Urinary bladder (tissue), 3 donors: ENCODE measurements at regions not wholly inside any gene's neighbourhood (a gene's known extent, or its start where the extent isn't known, plus 50 kb on each side); places are given as distances from the start of the nearest gene placed in this dataset.
A peak's percentile ranks its signal among the peaks of the same experiment; 100 is the strongest.

Experiments used
- DNase-seq: peaks from one replicate; pipeline ENCODE4 v3.0.0-alpha.2; 2015; ENCODE audit errors: extremely low spot score
- H3K27ac ChIP-seq: one replicate; pipeline ENCODE4 v1.5.1; 2013; ENCODE audit warnings: low read depth, mild to moderate bottlenecking, moderate library complexity
- H3K36me3 ChIP-seq: one replicate; pipeline ENCODE4 v1.6.1; 2013; ENCODE audit warnings: mild to moderate bottlenecking, moderate library complexity; ENCODE audit not compliant: insufficient read depth
- H3K4me1 ChIP-seq: one replicate; pipeline ENCODE4 v1.6.1; 2013; ENCODE audit warnings: mild to moderate bottlenecking, moderate library complexity; ENCODE audit not compliant: insufficient read depth
- H3K4me3 ChIP-seq: one replicate; pipeline ENCODE4 v1.5.1; 2013; ENCODE audit warnings: low read depth, low read length
- WGBS: extraction: QIAGEN DNeasy Blood & Tissue Kit; methylation state at CpG from one replicate; pipeline ENCODE4 v1.1.7; 2013; 5-methylcytosine and 5-hydroxymethylcytosine counted together
- donor health status: healthy with polysubstance abuse.
- donor health status: healthy.

- WGBS, result 69% methylated on average over 14 of the region's 14 CpGs
- no peak for DNase-seq
- Histone ChIP-seq H3K4me1 (no peaks in the 10 kb centered on the region), H3K4me3 (no peak overlapping the region), H3K27ac (no peak overlapping the region), H3K36me3 (no peaks in the 10 kb centered on the region)
Measured at GRCh38 chr5:171578829-171579491, 159.5 kb downstream of the FGF18 start.

- peak; percentile 43 for DNase-seq
- H3K4me1 ChIP-seq, result no peaks in the 10 kb centered on the region
- 37% methylated on average over 8 of the region's 8 CpGs for WGBS
- no peaks in the 10 kb centered on the region for H3K36me3 ChIP-seq
- no peak overlapping the region for H3K4me3 ChIP-seq
- no peak overlapping the region for H3K27ac ChIP-seq
Measured at GRCh38 chr5:171579976-171580411, 160.5 kb downstream of the FGF18 start.

GRCh38 chr5:171580502-171581265 lies 161.2 kb downstream of the FGF18 start:
- no peak for DNase-seq
- H3K27ac ChIP-seq, result no peak overlapping the region
- WGBS, result 35% methylated on average over 9 of the region's 9 CpGs

GRCh38 chr5:171581781-171582180 lies 162.3 kb downstream of the FGF18 start:
- Histone ChIP-seq H3K27ac (no peak overlapping the region), H3K36me3 (no peaks in the 10 kb centered on the region), H3K4me3 (no peak overlapping the region), H3K4me1 (no peaks in the 10 kb centered on the region)
- WGBS, result 79% methylated on average over 7 of the region's 7 CpGs
- DNase-seq, result no peak

More at GRCh38 chr5:171580502-171581265, 161.2 kb downstream of the FGF18 start:
- no peaks in the 10 kb centered on the region for H3K4me1 ChIP-seq
- no peak overlapping the region for H3K4me3 ChIP-seq
- H3K36me3 ChIP-seq, result no peaks in the 10 kb centered on the region

GRCh38 chr5:171582849-171583248 lies 163.4 kb downstream of the FGF18 start:
- no peaks in the 10 kb centered on the region for H3K36me3 ChIP-seq

GRCh38 chr5:171585981-171586380 lies 166.5 kb downstream of the FGF18 start:
- no peak overlapping the region for H3K27ac ChIP-seq
- WGBS, result 90% methylated on average over 9 of the region's 9 CpGs
- no peak overlapping the region for H3K4me3 ChIP-seq
- DNase-seq, result no peak
- no peaks in the 10 kb centered on the region for H3K4me1 ChIP-seq
- no peaks in the 10 kb centered on the region for H3K36me3 ChIP-seq

More at GRCh38 chr5:171582849-171583248, 163.4 kb downstream of the FGF18 start:
- WGBS, result 90% methylated on average over 5 of the region's 5 CpGs
- H3K4me1 ChIP-seq, result no peaks in the 10 kb centered on the region
- DNase-seq, result no peak
- no peak overlapping the region for H3K4me3 ChIP-seq
- no peak overlapping the region for H3K27ac ChIP-seq

GRCh38 chr5:171586436-171586835 lies 167.0 kb downstream of the FGF18 start:
- no peak for DNase-seq
- Histone ChIP-seq H3K4me1 (no peaks in the 10 kb centered on the region), H3K4me3 (no peak overlapping the region), H3K27ac (no peak overlapping the region), H3K36me3 (no peaks in the 10 kb centered on the region)
- 92% methylated on average over 4 of the region's 4 CpGs for WGBS

- H3K4me1 ChIP-seq, result no peaks in the 10 kb centered on the region
- H3K4me3 ChIP-seq, result no peak overlapping the region
- 96% methylated on average over 1 of the region's 1 CpG for WGBS
- no peak for DNase-seq
- H3K27ac ChIP-seq, result no peak overlapping the region
- no peaks in the 10 kb centered on the region for H3K36me3 ChIP-seq
Measured at GRCh38 chr5:171588046-171588445, 168.6 kb downstream of the FGF18 start.

- Histone ChIP-seq H3K36me3 (no peaks in the 10 kb centered on the region), H3K4me1 (no peaks in the 10 kb centered on the region), H3K4me3 (no peak overlapping the region), H3K27ac (no peak overlapping the region)
- 90% methylated on average over 8 of the region's 8 CpGs for WGBS
- no peak for DNase-seq
Measured at GRCh38 chr5:171588790-171589189, 169.3 kb downstream of the FGF18 start.

- no peaks in the 10 kb centered on the region for H3K36me3 ChIP-seq
- no peak for DNase-seq
- no peaks in the 10 kb centered on the region for H3K4me1 ChIP-seq
- no peak overlapping the region for H3K27ac ChIP-seq
- H3K4me3 ChIP-seq, result no peak overlapping the region
- 90% methylated on average over 11 of the region's 11 CpGs for WGBS
Measured at GRCh38 chr5:171589461-171589860, 170.0 kb downstream of the FGF18 start.

GRCh38 chr5:171592076-171592475 lies 172.6 kb downstream of the FGF18 start:
- no peaks in the 10 kb centered on the region for H3K4me1 ChIP-seq
- no peak for DNase-seq
- WGBS, result 88% methylated on average over 5 of the region's 5 CpGs
- H3K36me3 ChIP-seq, result no peaks in the 10 kb centered on the region
- no peak overlapping the region for H3K27ac ChIP-seq
- no peak overlapping the region for H3K4me3 ChIP-seq

- DNase-seq, result no peak
- no peaks in the 10 kb centered on the region for H3K36me3 ChIP-seq
- WGBS, result 70% methylated on average over 3 of the region's 3 CpGs
- no peak overlapping the region for H3K27ac ChIP-seq
- no peaks in the 10 kb centered on the region for H3K4me1 ChIP-seq
- no peak overlapping the region for H3K4me3 ChIP-seq
Measured at GRCh38 chr5:171592736-171593135, 173.3 kb downstream of the FGF18 start.

- no peaks in the 10 kb centered on the region for H3K36me3 ChIP-seq
- 92% methylated on average over 7 of the region's 7 CpGs for WGBS
- no peak overlapping the region for H3K4me3 ChIP-seq
- DNase-seq, result no peak
- H3K27ac ChIP-seq, result no peak overlapping the region
- H3K4me1 ChIP-seq, result no peaks in the 10 kb centered on the region
Measured at GRCh38 chr5:171593401-171593800, 174.0 kb downstream of the FGF18 start.

- Histone ChIP-seq H3K27ac (no peak overlapping the region), H3K4me3 (no peak overlapping the region), H3K36me3 (no peaks in the 10 kb centered on the region), H3K4me1 (no peaks in the 10 kb centered on the region)
- no peak for DNase-seq
- 95% methylated on average over 2 of the region's 2 CpGs for WGBS
Measured at GRCh38 chr5:171593976-171594375, 174.5 kb downstream of the FGF18 start.
